OCI-LY1 (cell line): ENCODE measurements at regions not wholly inside any gene's neighbourhood (a gene's known extent, or its start where the extent isn't known, plus 50 kb on each side); places are given as distances from the start of the nearest gene placed in this dataset.

Experiments
- H2AFZ ChIP-seq: fragments of 200-600 bp; sonication (generic), shearing (Covaris generic); 2 replicates; pipeline ENCODE4 v1.6.0; 2014; ENCODE audit warnings: antibody characterized with exemption, mild to moderate bottlenecking, low read length
- H3F3A ChIP-seq: fragments of 200-600 bp; sonication (generic), shearing (Covaris generic); 2 replicates; pipeline ENCODE4 v1.6.0; 2014; ENCODE audit warnings: mild to moderate bottlenecking, antibody characterized with exemption, low read length, moderate library complexity; ENCODE audit not compliant: insufficient read depth
- H3K27ac ChIP-seq: fragments of 200-600 bp; sonication (generic); 2 replicates; pipeline ENCODE4 v1.5.1; 2014; ENCODE audit warnings: low read length, mixed run types, mild to moderate bottlenecking, low read depth; ENCODE audit not compliant: poor library complexity, severe bottlenecking
- H3K27me3 ChIP-seq: fragments of 200-600 bp; sonication (generic); 2 replicates; pipeline ENCODE4 v1.6.0; 2014; ENCODE audit warnings: antibody characterized with exemption, mild to moderate bottlenecking, low read length, moderate library complexity; ENCODE audit not compliant: insufficient read depth
- H3K36me3 ChIP-seq: fragments of 200-600 bp; sonication (generic); 2 replicates; pipeline ENCODE4 v1.6.1; 2014; ENCODE audit warnings: mild to moderate bottlenecking, antibody characterized with exemption, low read length, moderate library complexity, mixed read lengths; ENCODE audit not compliant: insufficient read depth
- H3K4me1 ChIP-seq: fragments of 200-600 bp; sonication (generic); 2 replicates; pipeline ENCODE4 v1.5.1; 2014; ENCODE audit warnings: mild to moderate bottlenecking, low read length, moderate library complexity; ENCODE audit not compliant: insufficient read depth, severe bottlenecking
- H3K4me2 ChIP-seq: fragments of 200-600 bp; sonication (generic), shearing (Covaris generic); 2 replicates; pipeline ENCODE4 v1.6.1; 2014; ENCODE audit warnings: low read length
- H3K4me3 ChIP-seq: fragments of 200-600 bp; sonication (generic); 2 replicates; pipeline ENCODE4 v1.5.1; 2014; ENCODE audit warnings: low read length, low read depth, mild to moderate bottlenecking, mixed read lengths; ENCODE audit not compliant: poor library complexity, severe bottlenecking
- H3K79me2 ChIP-seq: fragments of 200-600 bp; shearing (Covaris generic); 2 replicates; pipeline ENCODE4 v1.6.1; 2016; ENCODE audit warnings: mixed run types, low read length, mixed read lengths; ENCODE audit not compliant: insufficient read depth
- H3K9ac ChIP-seq: fragments of 200-600 bp; sonication (generic), shearing (Covaris generic); 2 replicates; pipeline ENCODE4 v1.6.1; 2014; ENCODE audit warnings: mild to moderate bottlenecking, low read length, mixed read lengths
- H3K9me2 ChIP-seq: fragments of 200-600 bp; sonication (generic), shearing (Covaris generic); 2 replicates; pipeline ENCODE4 v1.6.1; 2014; ENCODE audit warnings: low read depth, mild to moderate bottlenecking, low read length, mixed read lengths
- H3K9me3 ChIP-seq: fragments of 200-600 bp; shearing (Covaris generic); 2 replicates; pipeline ENCODE4 v1.6.1; 2014; ENCODE audit warnings: low read length, mixed read lengths
- H4K20me1 ChIP-seq: fragments of 200-600 bp; sonication (generic), shearing (Covaris generic); 2 replicates; pipeline ENCODE4 v1.6.0; 2016; ENCODE audit warnings: mild to moderate bottlenecking, low read length; ENCODE audit not compliant: insufficient read depth
- CTCF ChIP-seq: fragments of 200-600 bp; sonication (generic), shearing (Covaris generic); IDR thresholded peaks from 2 replicates; pipeline ENCODE4 v1.5.1; 2017; ENCODE audit warnings: mild to moderate bottlenecking, antibody characterized with exemption, low read length, moderate library complexity, mixed read lengths
- EZH2 ChIP-seq: fragments of 200-600 bp; sonication (generic), shearing (Covaris generic); IDR thresholded peaks from 2 replicates; pipeline ENCODE4 v1.8.0; 2017; ENCODE audit warnings: borderline replicate concordance, mixed run types, mild to moderate bottlenecking, antibody characterized with exemption, low read length, moderate library complexity, mixed read lengths

DNA sequence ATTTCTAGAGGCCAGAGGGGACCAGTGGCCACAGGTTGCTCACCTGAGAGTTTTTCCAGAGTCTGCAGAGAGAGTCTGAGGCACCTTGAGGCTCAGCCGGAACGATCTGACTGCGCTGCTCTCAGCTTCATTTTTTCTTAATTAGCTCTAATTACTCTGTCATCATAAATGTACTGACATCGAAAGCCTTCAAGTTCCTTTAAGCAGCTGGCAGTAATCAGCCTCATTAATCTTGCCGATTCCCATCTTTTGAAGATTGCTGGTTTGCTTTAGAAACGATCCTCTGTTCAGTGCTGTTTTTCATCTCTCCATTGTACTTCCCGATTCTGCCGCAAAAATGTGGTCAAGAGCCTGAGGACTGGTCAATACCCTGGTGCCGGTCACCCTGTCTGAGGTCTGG is 454.7 kb downstream of the TYW1 start:
- Histone ChIP-seq H3K9me3 (no peaks in the 10 kb centered on the region), H3K4me1 (no peaks in the 10 kb centered on the region), H3K79me2 (no peaks in the 10 kb centered on the region), H4K20me1 (no peaks in the 10 kb centered on the region), H3K36me3 (no peaks in the 10 kb centered on the region), H3K27me3 (peaks cover 6% of the 10 kb centered on the region; the same call in 1 of the 2 replicates), H3K4me2 (no peak overlapping the region), H2AFZ (no peak overlapping the region), H3K9me2 (no peaks in the 10 kb centered on the region), H3F3A (no peaks in the 10 kb centered on the region), H3K4me3 (no peak overlapping the region), H3K9ac (no peak overlapping the region), H3K27ac (no peak overlapping the region)
- TF ChIP-seq CTCF (no peak), EZH2 (no peak)

- no peak overlapping the region for H3K9ac ChIP-seq
- H3K79me2 ChIP-seq: no peaks in the 10 kb centered on the region
- no peak overlapping the region for H3K4me3 ChIP-seq
- no peaks in the 10 kb centered on the region for H3K36me3 ChIP-seq
- no peak overlapping the region for H2AFZ ChIP-seq
- H3K27ac ChIP-seq: no peak overlapping the region
- no peaks in the 10 kb centered on the region for H3K4me1 ChIP-seq
- no peaks in the 10 kb centered on the region for H3F3A ChIP-seq
- no peaks in the 10 kb centered on the region for H3K9me2 ChIP-seq
- H3K9me3 ChIP-seq: no peaks in the 10 kb centered on the region
- peaks cover 6% of the 10 kb centered on the region for H3K27me3 ChIP-seq
- H3K4me2 ChIP-seq: no peak overlapping the region
- TF ChIP-seq EZH2: no peak
- no peak for TF ChIP-seq CTCF
- no peaks in the 10 kb centered on the region for H4K20me1 ChIP-seq
These were observed 455.9 kb downstream of the TYW1 start for GRCh38 chr7:67452516-67453026.

- Histone ChIP-seq H3K79me2 (no peaks in the 10 kb centered on the region), H3K9ac (no peak overlapping the region), H3F3A (no peaks in the 10 kb centered on the region), H3K4me3 (no peak overlapping the region), H3K4me2 (no peak overlapping the region), H3K9me2 (no peaks in the 10 kb centered on the region), H3K27me3 (peaks cover 6% of the 10 kb centered on the region), H4K20me1 (no peaks in the 10 kb centered on the region), H3K4me1 (no peaks in the 10 kb centered on the region), H3K9me3 (no peaks in the 10 kb centered on the region), H3K27ac (no peak overlapping the region), H3K36me3 (no peaks in the 10 kb centered on the region), H2AFZ (no peak overlapping the region)
- no peak for TF ChIP-seq CTCF
- TF ChIP-seq EZH2: no peak
These were observed 457.1 kb downstream of the TYW1 start for GRCh38 chr7:67453580-67454380.
